ENCODE measurements at regions not wholly inside any gene's neighbourhood (a gene's known extent, or its start where the extent isn't known, plus 50 kb on each side); places are given as distances from the start of the nearest gene placed in this dataset.

DNA sequence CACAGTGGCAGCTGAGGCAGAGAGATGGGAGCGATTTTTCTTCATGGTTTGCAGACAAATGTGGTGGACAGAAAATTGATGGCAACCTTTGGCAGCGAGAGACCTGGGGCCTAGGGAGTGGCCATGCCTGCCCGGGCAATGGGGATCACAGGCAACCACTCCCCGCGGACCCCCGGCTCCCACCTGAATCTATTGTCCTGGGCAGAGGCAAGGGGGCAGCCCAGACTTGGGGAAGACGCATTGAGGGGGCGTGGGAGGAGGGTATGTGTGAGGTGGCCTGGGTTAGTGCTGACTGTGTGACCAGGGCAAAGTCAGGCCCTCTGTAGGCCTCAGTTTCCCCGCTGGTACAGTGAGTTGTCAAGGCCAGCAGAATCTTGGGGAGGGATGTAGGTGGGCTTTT, 53.6 kb upstream of the BLCAP start:
- TF ChIP-seq EGR1 (IDR thresholded peaks at IDR 0.05; ENCODE audit: low read depth in 2 of 2), result no peak
- TF ChIP-seq, protein P1, sequence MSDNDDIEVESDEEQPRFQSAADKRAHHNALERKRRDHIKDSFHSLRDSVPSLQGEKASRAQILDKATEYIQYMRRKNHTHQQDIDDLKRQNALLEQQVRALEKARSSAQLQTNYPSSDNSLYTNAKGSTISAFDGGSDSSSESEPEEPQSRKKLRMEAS (IDR thresholded peaks at IDR 0.05), result no peak
- TF ChIP-seq RAD21 (IDR thresholded peaks at IDR 0.05), result no peak
- TF ChIP-seq, protein P2, sequence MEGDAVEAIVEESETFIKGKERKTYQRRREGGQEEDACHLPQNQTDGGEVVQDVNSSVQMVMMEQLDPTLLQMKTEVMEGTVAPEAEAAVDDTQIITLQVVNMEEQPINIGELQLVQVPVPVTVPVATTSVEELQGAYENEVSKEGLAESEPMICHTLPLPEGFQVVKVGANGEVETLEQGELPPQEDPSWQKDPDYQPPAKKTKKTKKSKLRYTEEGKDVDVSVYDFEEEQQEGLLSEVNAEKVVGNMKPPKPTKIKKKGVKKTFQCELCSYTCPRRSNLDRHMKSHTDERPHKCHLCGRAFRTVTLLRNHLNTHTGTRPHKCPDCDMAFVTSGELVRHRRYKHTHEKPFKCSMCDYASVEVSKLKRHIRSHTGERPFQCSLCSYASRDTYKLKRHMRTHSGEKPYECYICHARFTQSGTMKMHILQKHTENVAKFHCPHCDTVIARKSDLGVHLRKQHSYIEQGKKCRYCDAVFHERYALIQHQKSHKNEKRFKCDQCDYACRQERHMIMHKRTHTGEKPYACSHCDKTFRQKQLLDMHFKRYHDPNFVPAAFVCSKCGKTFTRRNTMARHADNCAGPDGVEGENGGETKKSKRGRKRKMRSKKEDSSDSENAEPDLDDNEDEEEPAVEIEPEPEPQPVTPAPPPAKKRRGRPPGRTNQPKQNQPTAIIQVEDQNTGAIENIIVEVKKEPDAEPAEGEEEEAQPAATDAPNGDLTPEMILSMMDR (IDR thresholded peaks at IDR 0.05; ENCODE audit: low read depth, low read length, missing input control), result no peak
- TF ChIP-seq, protein P3, sequence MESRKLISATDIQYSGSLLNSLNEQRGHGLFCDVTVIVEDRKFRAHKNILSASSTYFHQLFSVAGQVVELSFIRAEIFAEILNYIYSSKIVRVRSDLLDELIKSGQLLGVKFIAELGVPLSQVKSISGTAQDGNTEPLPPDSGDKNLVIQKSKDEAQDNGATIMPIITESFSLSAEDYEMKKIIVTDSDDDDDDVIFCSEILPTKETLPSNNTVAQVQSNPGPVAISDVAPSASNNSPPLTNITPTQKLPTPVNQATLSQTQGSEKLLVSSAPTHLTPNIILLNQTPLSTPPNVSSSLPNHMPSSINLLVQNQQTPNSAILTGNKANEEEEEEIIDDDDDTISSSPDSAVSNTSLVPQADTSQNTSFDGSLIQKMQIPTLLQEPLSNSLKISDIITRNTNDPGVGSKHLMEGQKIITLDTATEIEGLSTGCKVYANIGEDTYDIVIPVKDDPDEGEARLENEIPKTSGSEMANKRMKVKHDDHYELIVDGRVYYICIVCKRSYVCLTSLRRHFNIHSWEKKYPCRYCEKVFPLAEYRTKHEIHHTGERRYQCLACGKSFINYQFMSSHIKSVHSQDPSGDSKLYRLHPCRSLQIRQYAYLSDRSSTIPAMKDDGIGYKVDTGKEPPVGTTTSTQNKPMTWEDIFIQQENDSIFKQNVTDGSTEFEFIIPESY (IDR thresholded peaks at IDR 0.05), result no peak
- TF ChIP-seq SP1 (IDR thresholded peaks at IDR 0.05), result no peak
- TF ChIP-seq, protein P4, sequence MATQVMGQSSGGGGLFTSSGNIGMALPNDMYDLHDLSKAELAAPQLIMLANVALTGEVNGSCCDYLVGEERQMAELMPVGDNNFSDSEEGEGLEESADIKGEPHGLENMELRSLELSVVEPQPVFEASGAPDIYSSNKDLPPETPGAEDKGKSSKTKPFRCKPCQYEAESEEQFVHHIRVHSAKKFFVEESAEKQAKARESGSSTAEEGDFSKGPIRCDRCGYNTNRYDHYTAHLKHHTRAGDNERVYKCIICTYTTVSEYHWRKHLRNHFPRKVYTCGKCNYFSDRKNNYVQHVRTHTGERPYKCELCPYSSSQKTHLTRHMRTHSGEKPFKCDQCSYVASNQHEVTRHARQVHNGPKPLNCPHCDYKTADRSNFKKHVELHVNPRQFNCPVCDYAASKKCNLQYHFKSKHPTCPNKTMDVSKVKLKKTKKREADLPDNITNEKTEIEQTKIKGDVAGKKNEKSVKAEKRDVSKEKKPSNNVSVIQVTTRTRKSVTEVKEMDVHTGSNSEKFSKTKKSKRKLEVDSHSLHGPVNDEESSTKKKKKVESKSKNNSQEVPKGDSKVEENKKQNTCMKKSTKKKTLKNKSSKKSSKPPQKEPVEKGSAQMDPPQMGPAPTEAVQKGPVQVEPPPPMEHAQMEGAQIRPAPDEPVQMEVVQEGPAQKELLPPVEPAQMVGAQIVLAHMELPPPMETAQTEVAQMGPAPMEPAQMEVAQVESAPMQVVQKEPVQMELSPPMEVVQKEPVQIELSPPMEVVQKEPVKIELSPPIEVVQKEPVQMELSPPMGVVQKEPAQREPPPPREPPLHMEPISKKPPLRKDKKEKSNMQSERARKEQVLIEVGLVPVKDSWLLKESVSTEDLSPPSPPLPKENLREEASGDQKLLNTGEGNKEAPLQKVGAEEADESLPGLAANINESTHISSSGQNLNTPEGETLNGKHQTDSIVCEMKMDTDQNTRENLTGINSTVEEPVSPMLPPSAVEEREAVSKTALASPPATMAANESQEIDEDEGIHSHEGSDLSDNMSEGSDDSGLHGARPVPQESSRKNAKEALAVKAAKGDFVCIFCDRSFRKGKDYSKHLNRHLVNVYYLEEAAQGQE (IDR thresholded peaks at IDR 0.05), result no peak
- no peak for TF ChIP-seq GABPA (IDR thresholded peaks at IDR 0.05 in 1 of 2, conservative IDR thresholded peaks at IDR 0.05 in 1 of 2)
- TF ChIP-seq, protein P5, sequence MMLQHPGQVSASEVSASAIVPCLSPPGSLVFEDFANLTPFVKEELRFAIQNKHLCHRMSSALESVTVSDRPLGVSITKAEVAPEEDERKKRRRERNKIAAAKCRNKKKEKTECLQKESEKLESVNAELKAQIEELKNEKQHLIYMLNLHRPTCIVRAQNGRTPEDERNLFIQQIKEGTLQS (IDR thresholded peaks at IDR 0.05), result no peak
- no peak for TF ChIP-seq YY1 (IDR thresholded peaks at IDR 0.05)
- no peak for TF ChIP-seq NR2F2 (IDR thresholded peaks at IDR 0.05)

Measured in liver (tissue), 3 donors.